HG03457 (cell line): ENCODE measurements at regions not wholly inside any gene's neighbourhood (a gene's known extent, or its start where the extent isn't known, plus 50 kb on each side); places are given as distances from the start of the nearest gene placed in this dataset.
"Not testable (repeated sequence)": the region's sequence is repeated elsewhere in the genome, so short reads cannot be mapped to it uniquely, and the experiment has no call there.

Experiments
- ATAC-seq: cut with Tn5 transposase; IDR thresholded peaks from one replicate; pipeline ENCODE4 v1.9.1; 2021; ENCODE audit warnings: moderate number of reproducible peaks; ENCODE audit not compliant: unreplicated experiment

GRCh38 chr13:80840316-80840976 lies 499.5 kb upstream of the SPRY2 start:
- no peak for ATAC-seq

DNA sequence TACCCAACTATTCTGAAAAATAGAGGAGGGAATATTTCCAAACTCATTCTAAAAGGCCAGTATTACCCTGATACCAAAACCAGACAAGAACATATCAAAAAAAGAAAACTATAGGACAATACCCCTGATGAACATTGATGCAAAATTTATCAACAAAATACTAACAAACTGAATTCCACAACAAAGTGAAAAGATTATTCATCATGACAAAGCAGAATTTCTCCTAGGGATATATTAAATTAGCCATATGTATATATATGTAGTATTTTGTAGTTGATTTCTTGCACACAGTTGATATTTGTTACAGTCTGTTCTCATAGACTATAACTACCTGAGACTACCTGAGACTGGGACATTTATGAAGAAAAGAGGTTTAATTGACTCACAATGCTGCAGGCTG lies 495.0 kb upstream of the SPRY2 start:
- no peak for ATAC-seq

DNA sequence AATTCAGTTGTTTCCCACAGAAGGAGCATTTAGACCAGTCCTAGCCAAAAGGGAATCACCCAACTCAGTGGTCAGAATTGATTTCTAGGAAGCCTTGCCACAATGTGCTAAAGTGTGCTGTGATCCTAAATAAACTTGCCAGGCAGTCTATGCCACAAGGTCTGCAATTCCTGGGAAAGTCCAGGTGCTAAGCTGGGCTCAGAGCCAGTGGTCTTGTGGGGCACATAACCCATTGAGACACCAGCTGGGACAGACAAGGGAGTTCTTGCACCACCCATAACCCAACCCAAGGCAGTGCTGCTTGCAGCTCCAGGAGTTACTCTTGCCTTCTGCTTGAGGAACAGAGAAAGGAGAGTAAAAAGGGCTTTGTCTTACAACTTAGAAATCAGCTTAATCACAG lies 489.5 kb upstream of the SPRY2 start:
- ATAC-seq, result no peak

DNA sequence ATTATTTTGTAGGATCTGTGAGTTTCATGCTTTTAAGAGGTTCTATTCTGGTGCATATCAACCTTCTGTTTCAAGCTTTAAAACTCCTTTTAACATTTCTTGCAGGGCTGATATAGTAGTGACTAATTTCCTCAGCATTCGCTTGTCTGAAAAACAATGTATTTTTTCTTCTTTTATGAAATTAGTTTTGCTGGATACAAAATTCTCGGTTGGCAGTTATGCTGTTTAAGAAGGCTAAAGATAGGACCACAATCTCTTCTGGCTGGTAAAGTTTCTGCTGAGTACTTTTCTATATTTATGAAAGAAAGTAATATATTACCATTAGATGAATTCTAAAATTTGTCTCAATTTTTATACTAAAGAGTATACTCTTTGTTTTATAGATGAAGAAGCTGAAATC lies 487.8 kb upstream of the SPRY2 start:
- ATAC-seq, result no peak

DNA sequence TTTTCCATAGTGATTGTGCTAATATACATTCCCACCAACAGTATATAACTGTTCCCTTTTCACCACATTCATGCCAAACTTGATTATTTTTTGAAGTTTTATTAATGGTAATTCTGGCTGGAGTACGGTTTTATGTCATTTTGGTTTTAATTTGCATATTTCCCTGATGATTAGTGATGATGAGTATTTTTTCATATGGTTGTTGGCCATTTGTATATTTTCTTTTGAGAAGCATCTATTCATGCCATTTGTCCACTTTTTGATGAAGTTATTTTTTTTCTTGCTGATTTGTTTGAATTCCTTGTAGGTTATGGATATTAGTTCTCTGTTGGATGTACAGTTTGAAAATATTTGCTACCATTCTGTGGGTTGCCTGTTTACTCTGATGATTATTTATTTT lies 484.4 kb upstream of the SPRY2 start:
- no peak for ATAC-seq

DNA sequence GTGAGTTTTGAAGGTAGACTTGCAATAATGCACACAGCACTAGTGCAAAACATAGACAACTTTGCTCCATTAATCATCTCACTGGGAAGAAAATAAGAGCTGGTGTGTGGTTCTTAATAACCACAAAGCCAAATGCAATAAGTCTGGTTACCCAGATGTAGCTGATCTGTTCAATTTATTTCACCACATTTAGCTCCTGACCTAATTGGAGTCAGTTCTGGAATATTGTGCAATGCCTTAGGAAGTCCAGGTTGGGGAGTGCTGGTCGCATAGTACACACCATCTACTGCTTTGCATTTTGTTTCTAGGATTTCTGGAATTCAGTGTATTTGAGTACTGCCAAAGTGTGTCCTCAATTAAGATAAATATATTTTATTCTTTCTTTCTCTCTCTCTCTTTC lies 483.3 kb upstream of the SPRY2 start:
- ATAC-seq, result no peak

GRCh38 chr13:80823472-80823871 lies 482.5 kb upstream of the SPRY2 start:
- ATAC-seq, result no peak

DNA sequence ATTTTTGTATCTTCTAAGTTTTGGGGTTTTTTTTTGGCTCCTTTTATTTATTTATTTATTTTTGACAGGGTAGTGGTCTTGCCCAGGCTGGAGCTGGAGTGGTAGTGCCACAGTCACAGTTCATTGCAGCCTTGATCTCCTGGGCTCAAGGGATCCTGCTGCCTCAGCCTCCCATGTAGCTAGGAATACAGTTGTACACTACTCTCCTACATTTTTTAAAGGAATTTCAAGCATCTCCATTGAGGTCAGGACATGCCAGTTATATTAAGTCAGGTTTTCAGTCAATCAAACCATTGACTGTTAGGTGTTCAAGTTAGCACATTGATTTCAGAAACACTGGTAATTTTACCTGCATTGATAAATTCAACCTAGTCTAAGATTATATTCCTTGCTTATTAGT lies 480.5 kb upstream of the SPRY2 start:
- ATAC-seq, result no peak

- no peak for ATAC-seq
These were observed 477.1 kb upstream of the SPRY2 start for GRCh38 chr13:80817979-80818378.

GRCh38 chr13:80814541-80814940 lies 473.6 kb upstream of the SPRY2 start:
- ATAC-seq, result no peak

DNA sequence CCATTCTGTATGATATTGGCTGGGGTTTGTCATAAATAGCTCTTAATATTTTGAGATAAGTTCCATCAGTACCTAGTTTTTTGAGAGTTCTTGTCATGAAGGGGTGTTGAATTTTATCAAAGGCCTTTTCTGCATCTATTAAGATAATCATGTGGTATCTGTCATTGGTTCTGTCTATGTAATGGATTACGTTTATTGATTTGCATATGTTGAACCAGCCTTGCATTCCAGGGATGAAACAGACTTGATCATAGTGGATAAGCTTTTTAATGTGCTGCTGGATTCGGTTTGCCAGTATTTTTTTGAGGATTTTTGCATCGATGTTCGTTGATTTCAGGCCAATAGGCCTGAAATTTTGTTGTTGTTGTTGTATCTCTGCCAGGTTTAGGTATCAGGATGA lies 469.4 kb upstream of the SPRY2 start:
- not testable (repeated sequence) for ATAC-seq

DNA sequence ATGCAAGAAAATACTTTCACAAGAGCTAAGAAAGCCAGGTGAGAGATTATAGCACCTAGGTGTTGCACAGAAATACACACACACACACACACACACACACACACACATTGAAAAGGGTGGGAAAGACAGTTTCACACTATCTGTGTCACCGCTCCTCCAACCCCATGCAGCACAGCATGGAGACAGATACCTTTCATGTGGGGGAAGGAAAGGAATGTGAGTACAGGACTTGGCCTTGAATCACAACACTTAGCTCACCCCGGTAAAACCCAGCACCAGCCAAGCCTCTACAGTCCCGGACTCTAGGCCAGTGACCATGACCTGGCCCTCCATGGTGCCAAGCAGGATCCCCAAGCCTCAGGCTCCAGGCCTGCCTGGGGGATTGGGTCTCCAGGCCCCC lies 462.0 kb upstream of the SPRY2 start:
- no peak for ATAC-seq

DNA sequence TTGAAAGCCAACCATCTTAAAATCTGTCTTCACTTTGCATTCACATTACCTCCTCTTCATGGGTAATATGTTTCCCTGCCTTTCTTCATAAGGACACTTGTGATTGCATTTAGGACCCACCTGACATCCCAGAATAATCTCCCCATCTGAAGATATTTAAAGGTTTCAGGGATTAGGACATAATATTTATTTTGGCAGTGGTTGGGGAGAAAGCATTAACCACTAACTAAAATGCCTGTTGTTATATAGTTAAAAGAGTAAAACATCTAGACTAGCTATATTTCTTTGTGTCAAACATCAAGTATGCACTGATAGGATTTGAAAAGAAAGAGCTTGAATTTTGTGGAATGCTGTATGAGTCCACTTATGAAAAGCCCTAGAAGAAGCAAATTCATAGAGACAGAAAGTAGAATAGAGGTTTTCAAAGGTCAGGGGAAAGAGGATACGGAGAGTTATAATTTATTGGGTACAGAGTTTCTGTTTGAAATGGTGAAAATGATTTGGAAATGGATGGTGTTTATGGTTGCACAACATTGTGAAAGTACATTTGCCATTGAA lies 457.7 kb upstream of the SPRY2 start:
- no peak for ATAC-seq

DNA sequence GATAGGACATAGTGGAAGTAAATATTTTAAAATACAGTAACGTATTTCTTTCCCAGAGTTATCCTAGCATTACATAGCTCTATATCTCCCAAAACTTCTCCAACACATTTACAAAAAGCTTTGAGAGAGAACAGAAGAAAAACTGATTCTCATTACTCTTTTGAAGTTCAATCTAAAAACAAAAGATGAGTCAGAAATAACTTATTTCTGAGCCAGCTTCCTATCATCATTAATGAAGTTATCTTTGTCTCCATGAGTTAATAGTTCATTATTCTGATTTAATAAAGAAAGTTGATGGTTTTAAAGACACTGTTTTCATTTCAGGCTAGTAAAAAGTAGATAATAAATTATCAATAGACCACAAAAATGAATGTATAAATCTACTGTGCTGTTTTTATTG lies 446.7 kb upstream of the SPRY2 start:
- ATAC-seq, result no peak

DNA sequence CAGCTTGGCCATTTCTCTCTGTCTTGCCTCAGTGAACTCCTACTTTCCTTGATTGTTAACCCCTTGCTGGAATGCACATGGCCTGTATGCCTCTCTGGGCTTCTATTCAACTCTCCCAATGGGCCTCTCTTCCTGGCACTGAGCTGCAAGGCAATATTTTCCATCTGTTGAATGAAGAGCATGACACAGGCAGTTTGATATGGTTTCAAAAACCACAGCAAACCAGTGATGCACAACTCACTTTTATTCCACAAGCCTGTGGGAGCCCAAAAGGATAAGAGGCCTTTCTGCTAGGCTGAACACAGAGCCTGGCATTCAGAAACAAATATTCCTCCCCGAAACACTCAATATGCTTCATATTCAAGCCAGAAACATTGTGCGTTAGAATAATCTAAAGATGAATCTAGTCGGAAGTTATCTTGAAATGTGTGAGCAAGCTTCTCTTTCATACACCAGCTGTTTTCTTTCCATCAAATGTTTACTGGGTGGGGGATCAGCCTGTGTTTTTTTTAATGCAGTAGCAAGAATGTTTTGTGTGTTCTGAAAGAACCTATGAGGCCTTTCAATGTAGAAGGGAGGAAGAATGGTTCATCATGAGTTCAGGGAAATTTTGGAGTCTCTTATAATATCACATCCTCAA lies 443.1 kb upstream of the SPRY2 start:
- ATAC-seq, result no peak

DNA sequence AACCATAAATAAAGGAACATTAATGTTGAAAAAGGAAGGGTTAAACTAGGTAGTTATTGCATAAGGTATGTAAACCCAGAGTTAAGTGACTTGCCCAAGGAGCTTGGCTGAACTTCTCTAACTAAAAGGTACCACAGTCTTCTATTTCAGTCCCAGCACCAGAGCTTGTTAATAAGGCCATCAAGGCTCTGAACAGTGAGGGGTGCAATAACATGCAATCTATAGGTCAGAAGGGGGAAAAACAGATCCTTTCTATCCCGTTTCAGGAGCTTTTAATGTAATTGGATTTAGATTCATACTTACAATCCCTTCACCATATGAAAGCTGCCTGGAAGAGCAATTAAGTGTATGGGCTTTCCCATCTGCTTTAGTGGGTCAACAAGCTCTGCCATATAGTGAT lies 441.5 kb upstream of the SPRY2 start:
- no peak for ATAC-seq

- ATAC-seq, result no peak
These were observed 437.4 kb upstream of the SPRY2 start for GRCh38 chr13:80778297-80778696.

GRCh38 chr13:80757694-80758093 lies 416.8 kb upstream of the SPRY2 start:
- ATAC-seq, result no peak

- no peak for ATAC-seq
These were observed 415.0 kb upstream of the SPRY2 start for GRCh38 chr13:80755910-80756309.

DNA sequence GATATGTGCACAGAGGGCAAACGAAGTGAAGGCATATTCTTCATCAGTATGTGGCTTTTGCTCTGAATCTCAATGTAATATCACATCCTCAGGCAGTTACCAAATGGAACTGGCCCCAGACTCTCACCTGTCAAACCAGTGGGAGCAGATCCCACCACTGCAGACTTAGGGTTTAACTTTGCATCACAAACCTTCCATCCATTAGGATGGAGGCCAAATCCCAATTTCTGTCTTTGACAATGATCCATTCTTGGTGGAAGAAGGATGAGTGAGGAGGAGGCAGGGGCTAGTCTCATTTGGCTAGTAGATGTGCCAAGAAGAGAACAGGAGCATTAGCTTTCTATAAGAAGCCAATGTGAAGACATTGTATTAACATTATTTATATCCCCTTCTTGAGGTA lies 413.5 kb upstream of the SPRY2 start:
- no peak for ATAC-seq

GRCh38 chr13:80753866-80754265 lies 412.9 kb upstream of the SPRY2 start:
- ATAC-seq, result no peak

GRCh38 chr13:80751854-80752253 lies 410.9 kb upstream of the SPRY2 start:
- ATAC-seq, result no peak
